Liver (tissue), 8 donors: ENCODE measurements at regions not wholly inside any gene's neighbourhood (a gene's known extent, or its start where the extent isn't known, plus 50 kb on each side); places are given as distances from the start of the nearest gene placed in this dataset.

Experiments
- DNase-seq: peaks from one replicate; pipeline ENCODE4 v3.0.0-alpha.2; 2017; ENCODE audit warnings: low spot score
- H3K27ac ChIP-seq, 2 donors: one replicate each; pipeline ENCODE4 v1.7.0; 2013; ENCODE audit warnings: inconsistent platforms in 2 of 2, low read length in 2 of 2, control low read depth in 1 of 2, low read depth in 1 of 2, mild to moderate bottlenecking in 1 of 2
- H3K27me3 ChIP-seq, 4 donors: one replicate each; pipeline versions ENCODE4 v1.6.1 to v1.7.0; 2013; ENCODE audit warnings: low read length in 3 of 4, inconsistent platforms in 1 of 4, mild to moderate bottlenecking in 1 of 4, moderate library complexity in 1 of 4; ENCODE audit not compliant: control insufficient read depth in 4 of 4, insufficient read depth in 4 of 4
- H3K36me3 ChIP-seq, 4 donors: one replicate each; pipeline versions ENCODE4 v1.6.1 to v1.7.0; 2013; ENCODE audit warnings: low read length in 3 of 4, mild to moderate bottlenecking in 3 of 4, low read depth in 1 of 4, moderate library complexity in 1 of 4; ENCODE audit not compliant: control insufficient read depth in 4 of 4, insufficient read depth in 3 of 4
- H3K4me1 ChIP-seq, 4 donors: one replicate each; pipeline versions ENCODE4 v1.6.1 to v1.7.0; 2013; ENCODE audit warnings: low read length in 3 of 4, mild to moderate bottlenecking in 3 of 4, moderate library complexity in 1 of 4; ENCODE audit not compliant: control insufficient read depth in 4 of 4, insufficient read depth in 4 of 4
- H3K4me3 ChIP-seq, 3 donors: one replicate each; pipeline versions ENCODE4 v1.6.1 to v1.7.0; 2013; ENCODE audit warnings: low read length in 3 of 3, control low read depth in 1 of 3, low read depth in 1 of 3, mild to moderate bottlenecking in 1 of 3
- H3K9ac ChIP-seq, 2 donors: one replicate each; pipeline ENCODE4 v1.7.0; 2013; ENCODE audit warnings: low read length in 2 of 2, mild to moderate bottlenecking in 2 of 2, moderate library complexity in 2 of 2, control low read depth in 1 of 2, low read depth in 1 of 2
- H3K9me3 ChIP-seq, 4 donors: one replicate each; pipeline versions ENCODE4 v1.6.1 to v1.7.0; 2013; ENCODE audit warnings: low read length in 3 of 4; ENCODE audit not compliant: control insufficient read depth in 4 of 4
- ATF3 ChIP-seq: IDR thresholded peaks from 2 replicates; pipeline ENCODE4 v1.6.1; 2016; ENCODE audit warnings: antibody characterized with exemption
- CTCF ChIP-seq: fragments of 150-350 bp; IDR thresholded peaks from 2 replicates; pipeline ENCODE4 v1.5.1; 2017; ENCODE audit warnings: improper control_type of control experiment, low read depth, low read length; ENCODE audit not compliant: missing input control
- EGR1 ChIP-seq, 2 donors: IDR thresholded peaks; 2 replicates each; pipeline ENCODE4 v1.6.1; 2016 to 2018; ENCODE audit warnings: antibody characterized with exemption in 2 of 2, low read depth in 2 of 2
- FOXA1 ChIP-seq: IDR thresholded peaks from 2 replicates; pipeline ENCODE4 v1.6.1; 2016; ENCODE audit warnings: antibody characterized with exemption
- FOXA2 ChIP-seq: IDR thresholded peaks from 2 replicates; pipeline ENCODE4 v1.6.1; 2016; ENCODE audit warnings: antibody characterized with exemption
- GABPA ChIP-seq, 2 donors: IDR thresholded peaks in 1 of 2; conservative IDR thresholded peaks in 1 of 2; 2 replicates each; pipeline ENCODE4 v1.6.1; 2016; ENCODE audit warnings: antibody characterized with exemption in 2 of 2, mild to moderate bottlenecking in 1 of 2, moderate library complexity in 1 of 2
- HNF4A ChIP-seq, 2 donors: conservative IDR thresholded peaks; 2 replicates each; pipeline ENCODE4 v1.6.1; 2016; ENCODE audit warnings: antibody characterized with exemption in 2 of 2, mild to moderate bottlenecking in 2 of 2
- HNF4G ChIP-seq: IDR thresholded peaks from 2 replicates; pipeline ENCODE4 v1.6.1; 2016; ENCODE audit warnings: antibody characterized with exemption
- JUND ChIP-seq, 2 donors: IDR thresholded peaks; 2 replicates each; pipeline ENCODE4 v1.6.1; 2016; ENCODE audit warnings: antibody characterized with exemption in 2 of 2
- MAX ChIP-seq: IDR thresholded peaks from 2 replicates; pipeline ENCODE4 v1.6.1; 2016; ENCODE audit warnings: antibody characterized with exemption
- NR2F2 ChIP-seq: IDR thresholded peaks from 2 replicates; pipeline ENCODE4 v1.6.1; 2016; ENCODE audit warnings: antibody characterized with exemption
- RAD21 ChIP-seq, 2 donors: IDR thresholded peaks; 2 replicates each; pipeline ENCODE4 v1.6.1; 2016; ENCODE audit warnings: antibody characterized with exemption in 2 of 2, mild to moderate bottlenecking in 2 of 2
- REST ChIP-seq: IDR thresholded peaks from 2 replicates; pipeline ENCODE4 v1.6.1; 2016; ENCODE audit warnings: antibody characterized with exemption, mild to moderate bottlenecking
- RXRA ChIP-seq, 2 donors: IDR thresholded peaks; 2 replicates each; pipeline ENCODE4 v1.6.1; 2017 to 2018; ENCODE audit warnings: antibody characterized with exemption in 2 of 2, mild to moderate bottlenecking in 1 of 2
- SP1 ChIP-seq: IDR thresholded peaks from 2 replicates; pipeline ENCODE4 v1.6.1; 2018; ENCODE audit warnings: antibody characterized with exemption, mild to moderate bottlenecking
- TAF1 ChIP-seq: conservative IDR thresholded peaks from 2 replicates; pipeline ENCODE4 v1.6.1; 2016; ENCODE audit warnings: antibody characterized with exemption, mild to moderate bottlenecking
- YY1 ChIP-seq: IDR thresholded peaks from 2 replicates; pipeline ENCODE4 v1.6.1; 2016; ENCODE audit warnings: antibody characterized with exemption, mild to moderate bottlenecking
- ZBTB33 ChIP-seq: IDR thresholded peaks from 2 replicates; pipeline ENCODE4 v1.6.1; 2016; ENCODE audit warnings: antibody characterized with exemption
- WGBS: extraction: QIAGEN DNeasy Blood & Tissue Kit; methylation state at CpG from one replicate; pipeline ENCODE4 v1.1.7; 2013; 5-methylcytosine and 5-hydroxymethylcytosine counted together
- donor health status: healthy.
- donor health status: healthy.
- donor health status: healthy.
- donor health status: healthy.
- donor health status: healthy.

- Histone ChIP-seq H3K36me3 (no peaks in the 10 kb centered on the region), H3K4me1 (no peaks in the 10 kb centered on the region), H3K27ac (no peak overlapping the region), H3K9ac (no peak overlapping the region), H3K27me3 (no peaks in the 10 kb centered on the region), H3K9me3 (no peaks in the 10 kb centered on the region), H3K4me3 (no peak overlapping the region)
- no peak for DNase-seq
- TF ChIP-seq REST = no peak
- TF ChIP-seq FOXA2 = no peak
- TF ChIP-seq ATF3 = no peak
- no peak for TF ChIP-seq CTCF
- no peak for TF ChIP-seq JUND (IDR thresholded peaks at IDR 0.05)
- no peak for TF ChIP-seq HNF4G
- no peak for TF ChIP-seq MAX
- no peak for TF ChIP-seq NR2F2
- TF ChIP-seq YY1 = no peak
- no peak for TF ChIP-seq GABPA (IDR thresholded peaks at IDR 0.05 in 1 of 2, conservative IDR thresholded peaks at IDR 0.05 in 1 of 2)
- no peak for TF ChIP-seq SP1
- TF ChIP-seq RXRA (IDR thresholded peaks at IDR 0.05) = no peak
- TF ChIP-seq HNF4A (conservative IDR thresholded peaks at IDR 0.05) = no peak
- TF ChIP-seq ZBTB33 = no peak
- TF ChIP-seq FOXA1 = no peak
- no peak for TF ChIP-seq RAD21 (IDR thresholded peaks at IDR 0.05)
- no peak for TF ChIP-seq TAF1
- TF ChIP-seq EGR1 (IDR thresholded peaks at IDR 0.05; ENCODE audit: low read depth in 2 of 2) = no peak
- 100% methylated on average over 1 of the region's 1 CpG for WGBS
Measured at GRCh38 chr16:56109205-56109604, 82.1 kb upstream of the GNAO1 start.

- Histone ChIP-seq H3K9me3 (no peaks in the 10 kb centered on the region), H3K9ac (no peak overlapping the region), H3K36me3 (no peaks in the 10 kb centered on the region), H3K4me1 (no peaks in the 10 kb centered on the region), H3K27me3 (no peaks in the 10 kb centered on the region), H3K27ac (no peak overlapping the region), H3K4me3 (no peak overlapping the region)
- 70% methylated on average over 4 of the region's 4 CpGs for WGBS
- DNase-seq = no peak
- TF ChIP-seq HNF4G (no peak), YY1 (no peak), FOXA1 (no peak), SP1 (no peak), ZBTB33 (no peak), EGR1 (IDR thresholded peaks at IDR 0.05; ENCODE audit: low read depth in 2 of 2) (no peak), TAF1 (no peak), ATF3 (no peak), GABPA (IDR thresholded peaks at IDR 0.05 in 1 of 2, conservative IDR thresholded peaks at IDR 0.05 in 1 of 2) (no peak)
Measured at GRCh38 chr16:56108724-56109123, 82.6 kb upstream of the GNAO1 start.
